OCI-LY1 (cell line): ENCODE measurements at regions not wholly inside any gene's neighbourhood (a gene's known extent, or its start where the extent isn't known, plus 50 kb on each side); places are given as distances from the start of the nearest gene placed in this dataset.

ENCODE experiments used
- H2AFZ ChIP-seq: fragments of 200-600 bp; sonication (generic), shearing (Covaris generic); 2 replicates; pipeline ENCODE4 v1.6.0; 2014; ENCODE audit warnings: antibody characterized with exemption, mild to moderate bottlenecking, low read length
- H3F3A ChIP-seq: fragments of 200-600 bp; sonication (generic), shearing (Covaris generic); 2 replicates; pipeline ENCODE4 v1.6.0; 2014; ENCODE audit warnings: mild to moderate bottlenecking, antibody characterized with exemption, low read length, moderate library complexity; ENCODE audit not compliant: insufficient read depth
- H3K27ac ChIP-seq: fragments of 200-600 bp; sonication (generic); 2 replicates; pipeline ENCODE4 v1.5.1; 2014; ENCODE audit warnings: low read length, mixed run types, mild to moderate bottlenecking, low read depth; ENCODE audit not compliant: poor library complexity, severe bottlenecking
- H3K27me3 ChIP-seq: fragments of 200-600 bp; sonication (generic); 2 replicates; pipeline ENCODE4 v1.6.0; 2014; ENCODE audit warnings: antibody characterized with exemption, mild to moderate bottlenecking, low read length, moderate library complexity; ENCODE audit not compliant: insufficient read depth
- H3K36me3 ChIP-seq: fragments of 200-600 bp; sonication (generic); 2 replicates; pipeline ENCODE4 v1.6.1; 2014; ENCODE audit warnings: mild to moderate bottlenecking, antibody characterized with exemption, low read length, moderate library complexity, mixed read lengths; ENCODE audit not compliant: insufficient read depth
- H3K4me1 ChIP-seq: fragments of 200-600 bp; sonication (generic); 2 replicates; pipeline ENCODE4 v1.5.1; 2014; ENCODE audit warnings: mild to moderate bottlenecking, low read length, moderate library complexity; ENCODE audit not compliant: insufficient read depth, severe bottlenecking
- H3K4me2 ChIP-seq: fragments of 200-600 bp; sonication (generic), shearing (Covaris generic); 2 replicates; pipeline ENCODE4 v1.6.1; 2014; ENCODE audit warnings: low read length
- H3K4me3 ChIP-seq: fragments of 200-600 bp; sonication (generic); 2 replicates; pipeline ENCODE4 v1.5.1; 2014; ENCODE audit warnings: low read length, low read depth, mild to moderate bottlenecking, mixed read lengths; ENCODE audit not compliant: poor library complexity, severe bottlenecking
- H3K79me2 ChIP-seq: fragments of 200-600 bp; shearing (Covaris generic); 2 replicates; pipeline ENCODE4 v1.6.1; 2016; ENCODE audit warnings: mixed run types, low read length, mixed read lengths; ENCODE audit not compliant: insufficient read depth
- H3K9ac ChIP-seq: fragments of 200-600 bp; sonication (generic), shearing (Covaris generic); 2 replicates; pipeline ENCODE4 v1.6.1; 2014; ENCODE audit warnings: mild to moderate bottlenecking, low read length, mixed read lengths
- H3K9me2 ChIP-seq: fragments of 200-600 bp; sonication (generic), shearing (Covaris generic); 2 replicates; pipeline ENCODE4 v1.6.1; 2014; ENCODE audit warnings: low read depth, mild to moderate bottlenecking, low read length, mixed read lengths
- H3K9me3 ChIP-seq: fragments of 200-600 bp; shearing (Covaris generic); 2 replicates; pipeline ENCODE4 v1.6.1; 2014; ENCODE audit warnings: low read length, mixed read lengths
- H4K20me1 ChIP-seq: fragments of 200-600 bp; sonication (generic), shearing (Covaris generic); 2 replicates; pipeline ENCODE4 v1.6.0; 2016; ENCODE audit warnings: mild to moderate bottlenecking, low read length; ENCODE audit not compliant: insufficient read depth
- EZH2 ChIP-seq: fragments of 200-600 bp; sonication (generic), shearing (Covaris generic); IDR thresholded peaks from 2 replicates; pipeline ENCODE4 v1.8.0; 2017; ENCODE audit warnings: borderline replicate concordance, mixed run types, mild to moderate bottlenecking, antibody characterized with exemption, low read length, moderate library complexity, mixed read lengths
- TF ChIP-seq, protein P1 (sequence below): fragments of 200-600 bp; sonication (generic), shearing (Covaris generic); IDR thresholded peaks from 2 replicates; pipeline ENCODE4 v1.5.1; 2017; ENCODE audit warnings: mild to moderate bottlenecking, antibody characterized with exemption, low read length, moderate library complexity, mixed read lengths

DNA sequence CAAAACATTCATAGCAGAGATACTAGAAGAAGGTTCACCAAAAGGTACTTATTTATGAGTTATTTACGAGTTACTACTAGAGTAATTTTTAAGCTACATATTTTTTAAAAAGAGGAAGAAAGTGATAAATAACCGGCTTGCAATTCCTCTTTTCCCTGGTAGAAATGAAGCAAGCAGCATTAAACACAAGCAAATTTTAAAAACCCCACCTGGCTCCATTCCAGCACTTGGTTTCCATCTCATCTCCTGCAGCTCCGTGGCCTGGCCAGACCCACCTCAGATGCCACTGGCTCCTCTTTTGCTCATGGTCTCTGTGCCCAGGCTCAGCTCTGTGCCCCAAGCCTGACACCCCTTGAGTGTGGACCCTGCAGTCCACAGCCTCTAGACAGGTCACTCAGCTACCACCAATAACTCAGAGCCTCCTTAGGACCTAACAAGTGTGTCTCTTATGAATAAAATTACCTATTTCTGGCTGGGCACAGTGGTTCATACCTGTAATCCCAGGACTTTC lies 479.5 kb downstream of the TNS3 start:
- no peaks in the 10 kb centered on the region for H4K20me1 ChIP-seq
- H3K4me2 ChIP-seq, result no peak overlapping the region; the same call in 1 of the 2 replicates
- H3K9ac ChIP-seq, result no peak overlapping the region
- H3K9me3 ChIP-seq, result no peaks in the 10 kb centered on the region
- H3K4me1 ChIP-seq, result peaks cover 56% of the 10 kb centered on the region
- no peak for TF ChIP-seq EZH2
- TF ChIP-seq, protein P1, sequence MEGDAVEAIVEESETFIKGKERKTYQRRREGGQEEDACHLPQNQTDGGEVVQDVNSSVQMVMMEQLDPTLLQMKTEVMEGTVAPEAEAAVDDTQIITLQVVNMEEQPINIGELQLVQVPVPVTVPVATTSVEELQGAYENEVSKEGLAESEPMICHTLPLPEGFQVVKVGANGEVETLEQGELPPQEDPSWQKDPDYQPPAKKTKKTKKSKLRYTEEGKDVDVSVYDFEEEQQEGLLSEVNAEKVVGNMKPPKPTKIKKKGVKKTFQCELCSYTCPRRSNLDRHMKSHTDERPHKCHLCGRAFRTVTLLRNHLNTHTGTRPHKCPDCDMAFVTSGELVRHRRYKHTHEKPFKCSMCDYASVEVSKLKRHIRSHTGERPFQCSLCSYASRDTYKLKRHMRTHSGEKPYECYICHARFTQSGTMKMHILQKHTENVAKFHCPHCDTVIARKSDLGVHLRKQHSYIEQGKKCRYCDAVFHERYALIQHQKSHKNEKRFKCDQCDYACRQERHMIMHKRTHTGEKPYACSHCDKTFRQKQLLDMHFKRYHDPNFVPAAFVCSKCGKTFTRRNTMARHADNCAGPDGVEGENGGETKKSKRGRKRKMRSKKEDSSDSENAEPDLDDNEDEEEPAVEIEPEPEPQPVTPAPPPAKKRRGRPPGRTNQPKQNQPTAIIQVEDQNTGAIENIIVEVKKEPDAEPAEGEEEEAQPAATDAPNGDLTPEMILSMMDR, result no peak
- no peaks in the 10 kb centered on the region for H3K27me3 ChIP-seq
- H3K79me2 ChIP-seq, result no peaks in the 10 kb centered on the region
- no peaks in the 10 kb centered on the region for H3F3A ChIP-seq
- H2AFZ ChIP-seq, result no peak overlapping the region
- peak overlapping the region; percentile 69 for H3K27ac ChIP-seq
- H3K4me3 ChIP-seq, result no peak overlapping the region
- no peaks in the 10 kb centered on the region for H3K9me2 ChIP-seq
- H3K36me3 ChIP-seq, result no peaks in the 10 kb centered on the region

DNA sequence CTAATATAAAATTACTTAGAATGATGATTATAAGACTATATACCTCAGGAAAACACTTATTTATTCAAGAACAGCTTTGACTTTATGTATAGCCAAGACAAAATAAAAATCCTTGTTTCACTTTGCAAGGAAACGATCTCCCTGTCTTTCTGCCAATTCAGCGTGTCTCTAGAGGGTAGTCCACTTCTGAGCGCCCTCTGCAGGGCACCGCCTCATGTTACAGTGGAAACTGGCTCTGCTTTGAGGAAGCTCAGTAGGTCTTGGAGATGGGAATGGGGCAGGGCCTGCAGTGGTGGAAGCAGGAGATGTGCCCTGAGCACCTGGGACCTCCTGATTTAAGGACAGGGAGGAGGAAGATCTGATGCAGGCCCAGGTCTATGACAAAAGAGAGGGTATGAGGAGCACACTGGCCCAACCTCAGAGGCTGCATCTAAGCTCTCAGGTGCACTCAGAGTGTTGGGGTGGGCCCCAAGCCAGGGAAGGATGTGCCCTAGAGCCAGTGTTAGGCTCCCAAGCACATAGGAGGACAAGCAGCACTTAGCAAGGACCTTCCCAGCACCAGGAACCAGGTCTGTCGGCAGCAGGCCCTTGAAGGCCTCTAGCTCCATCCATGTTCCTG lies 481.0 kb downstream of the TNS3 start:
- Histone ChIP-seq H2AFZ (no peak overlapping the region), H3K9ac (no peak overlapping the region), H3F3A (no peaks in the 10 kb centered on the region), H3K27me3 (no peaks in the 10 kb centered on the region), H3K4me2 (no peak overlapping the region; the same call in 1 of the 2 replicates), H3K27ac (peak overlapping the region; percentile 69), H3K79me2 (no peaks in the 10 kb centered on the region), H4K20me1 (no peaks in the 10 kb centered on the region), H3K9me2 (no peaks in the 10 kb centered on the region), H3K36me3 (no peaks in the 10 kb centered on the region), H3K4me1 (peaks cover 48% of the 10 kb centered on the region), H3K9me3 (no peaks in the 10 kb centered on the region), H3K4me3 (no peak overlapping the region)
- TF ChIP-seq, protein P1, result peak; percentile 97
- no peak for TF ChIP-seq EZH2

DNA sequence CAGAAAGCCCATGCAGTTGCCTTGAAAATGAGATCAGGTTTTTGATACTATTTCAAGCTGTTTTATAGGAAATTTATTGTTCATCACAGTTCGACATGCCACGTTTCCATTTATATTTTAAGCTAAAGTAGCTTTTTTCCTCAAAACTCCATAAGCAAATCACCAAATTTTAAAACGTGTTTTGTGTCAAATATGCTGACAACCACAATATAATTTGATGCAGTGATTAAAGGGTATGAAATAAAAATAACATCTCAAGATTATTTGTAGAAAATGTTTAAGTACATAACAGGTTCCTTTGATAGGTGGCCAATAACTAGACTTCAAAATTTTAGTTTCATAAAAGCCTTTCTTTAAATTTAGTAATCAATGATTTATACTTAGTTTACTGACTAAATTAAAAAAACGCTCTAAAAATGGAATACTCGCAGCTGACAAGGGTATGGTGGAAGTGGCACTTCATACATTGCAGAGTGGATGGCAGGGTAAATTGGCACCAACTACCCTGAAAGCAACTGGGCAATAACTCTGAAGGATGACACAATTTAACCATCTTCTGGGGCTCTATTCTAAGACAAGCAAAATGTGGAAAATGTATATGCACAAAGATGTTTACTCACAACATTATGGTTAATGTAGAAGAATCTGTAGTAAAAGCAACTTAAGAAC lies 481.6 kb downstream of the TNS3 start:
- Histone ChIP-seq H3K27me3 (no peaks in the 10 kb centered on the region), H3K36me3 (no peaks in the 10 kb centered on the region), H3K9me2 (no peaks in the 10 kb centered on the region), H3K4me2 (no peak overlapping the region; the same call in 1 of the 2 replicates), H3K9ac (no peak overlapping the region), H3K4me1 (peaks cover 41% of the 10 kb centered on the region), H4K20me1 (no peaks in the 10 kb centered on the region), H3K4me3 (no peak overlapping the region), H3K27ac (peak overlapping the region; percentile 28), H3F3A (no peaks in the 10 kb centered on the region), H2AFZ (no peak overlapping the region), H3K79me2 (no peaks in the 10 kb centered on the region), H3K9me3 (no peaks in the 10 kb centered on the region)
- TF ChIP-seq, protein P1, result no peak
- no peak for TF ChIP-seq EZH2
